Erythroblast (primary cell): ENCODE measurements at regions not wholly inside any gene's neighbourhood (a gene's known extent, or its start where the extent isn't known, plus 50 kb on each side); places are given as distances from the start of the nearest gene placed in this dataset.

ENCODE experiments used
- GATA1 ChIP-seq: IDR thresholded peaks from 2 replicates; pipeline ENCODE4 v1.6.1; 2011; ENCODE audit warnings: low read depth, mild to moderate bottlenecking, control low read depth, low read length, moderate library complexity
- POLR2A ChIP-seq: IDR thresholded peaks from 2 replicates; pipeline ENCODE4 v1.6.1; 2011; ENCODE audit warnings: mild to moderate bottlenecking, low read length

GRCh38 chr3:154658000-154658399 lies 228.0 kb upstream of the GPR149 start:
- TF ChIP-seq POLR2A (no peak), GATA1 (no peak)
